ENCODE measurements at regions not wholly inside any gene's neighbourhood (a gene's known extent, or its start where the extent isn't known, plus 50 kb on each side); places are given as distances from the start of the nearest gene placed in this dataset.
"Not testable (repeated sequence)": the region's sequence is repeated elsewhere in the genome, so short reads cannot be mapped to it uniquely, and the experiment has no call there.

DNA sequence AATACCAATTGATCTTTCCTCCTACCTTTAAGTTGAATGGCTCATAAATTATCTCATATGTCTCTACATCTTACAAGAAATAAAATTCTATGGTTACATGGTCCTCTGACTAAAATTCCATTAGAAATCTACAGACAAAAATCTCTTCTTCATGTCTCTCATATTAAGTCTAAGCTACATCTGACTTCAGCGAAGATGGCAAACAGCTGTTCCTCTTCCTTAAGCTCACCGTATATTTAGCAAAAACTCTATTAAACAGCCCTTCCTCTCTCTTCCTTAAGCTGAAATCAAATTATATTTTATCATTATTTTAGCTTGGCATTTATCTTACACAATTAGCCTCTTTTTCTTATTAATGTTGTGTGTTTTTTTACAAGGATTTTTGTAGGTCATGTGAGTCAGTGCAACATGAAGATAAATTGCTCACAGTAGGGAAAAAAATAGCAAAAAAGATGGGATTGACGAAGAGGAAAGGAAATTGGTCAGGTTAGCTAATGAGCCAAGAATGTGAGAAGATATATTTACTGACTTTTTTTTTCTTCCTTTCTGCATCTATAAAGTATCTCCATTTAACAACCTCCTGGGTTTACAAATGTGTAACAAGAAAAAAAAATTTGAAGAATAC is 2412.8 kb downstream of the ARAP2 start:
- DNase-seq (ENCODE audit: low spot score): no peak
- H3K27ac ChIP-seq: no peak overlapping the region
- TF ChIP-seq CTCF (IDR thresholded peaks at IDR 0.05): no peak
- H3K4me3 ChIP-seq: no peak overlapping the region

DNA sequence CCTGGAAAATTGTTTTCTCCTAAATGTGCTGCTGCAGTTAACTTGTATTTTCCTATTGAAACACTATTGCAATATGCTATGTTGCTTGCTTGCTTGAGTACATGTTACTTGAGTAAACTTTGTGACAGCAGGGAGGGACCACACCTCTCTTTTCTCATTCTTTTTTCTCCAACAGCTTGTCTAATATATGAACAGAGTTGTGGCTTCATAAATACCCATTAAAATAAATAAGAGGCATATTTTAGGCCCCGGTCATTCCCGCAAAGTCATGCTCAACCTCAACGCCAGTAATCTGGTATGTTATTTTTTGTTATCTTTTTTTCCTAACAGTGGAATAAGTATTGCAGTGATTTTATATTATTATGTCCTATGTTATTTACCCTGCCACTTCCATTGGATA is 2408.6 kb downstream of the ARAP2 start:
- not testable (repeated sequence) for DNase-seq (ENCODE audit: low spot score); H3K4me3 ChIP-seq; H3K27ac ChIP-seq

DNA sequence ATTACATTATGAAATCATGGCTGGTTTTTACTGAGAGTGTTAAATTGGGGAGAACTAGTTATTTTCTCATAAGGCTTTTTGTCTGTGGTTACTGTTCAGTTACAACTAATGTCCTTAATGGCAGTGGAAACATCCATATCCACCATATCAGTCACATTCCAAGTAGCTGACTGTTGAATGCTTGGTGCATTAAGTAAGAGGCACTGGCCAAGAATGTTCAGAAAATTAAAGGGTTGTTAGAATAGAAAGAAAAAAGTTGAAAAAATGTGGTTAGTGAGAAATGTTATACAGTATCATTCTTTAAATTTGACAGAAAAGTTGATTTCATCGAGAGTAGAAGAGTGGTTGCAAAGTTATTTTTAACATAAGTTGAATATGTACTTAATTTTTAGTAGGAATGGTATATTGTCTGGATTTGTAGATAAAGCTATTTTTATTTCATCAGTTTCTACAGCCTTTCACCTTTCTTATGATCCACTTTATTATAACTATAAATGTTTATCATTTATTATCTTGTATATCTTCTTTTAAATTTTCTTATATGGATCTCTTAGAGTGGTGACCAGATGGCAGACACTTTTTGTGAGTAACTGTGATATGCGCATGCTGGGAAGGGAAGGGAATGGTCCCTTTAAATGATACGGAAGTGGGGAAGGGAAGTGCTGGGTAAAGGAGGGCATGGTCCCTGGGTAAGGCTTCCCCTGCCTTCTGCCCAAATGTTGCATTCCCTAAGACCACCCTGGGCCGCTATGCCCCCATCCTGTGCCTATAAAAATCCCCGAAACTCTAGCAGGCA is 2407.1 kb downstream of the ARAP2 start:
- TF ChIP-seq CTCF (IDR thresholded peaks at IDR 0.05): no peak
- Histone ChIP-seq H3K27ac (no peak overlapping the region), H3K4me3 (no peak overlapping the region)
- DNase-seq (ENCODE audit: low spot score): no peak

GRCh38 chr4:33841120-33841519 is 2403.2 kb downstream of the ARAP2 start:
- no peak for TF ChIP-seq CTCF (IDR thresholded peaks at IDR 0.05)
- Histone ChIP-seq H3K4me3 (no peak overlapping the region), H3K27ac (no peak overlapping the region)
- no peak for DNase-seq (ENCODE audit: low spot score)

GRCh38 chr4:33850371-33850902 is 2393.9 kb downstream of the ARAP2 start:
- DNase-seq (ENCODE audit: low spot score): no peak
- no peak for TF ChIP-seq CTCF (IDR thresholded peaks at IDR 0.05)
- Histone ChIP-seq H3K27ac (no peak overlapping the region), H3K4me3 (no peak overlapping the region)

- not testable (repeated sequence) for H3K4me3 ChIP-seq; DNase-seq (ENCODE audit: low spot score); H3K27ac ChIP-seq
Measured at GRCh38 chr4:33853670-33854069, 2390.6 kb downstream of the ARAP2 start.

- H3K4me3 ChIP-seq: no peak overlapping the region
- no peak overlapping the region for H3K27ac ChIP-seq
- DNase-seq (ENCODE audit: low spot score): no peak
- TF ChIP-seq CTCF (IDR thresholded peaks at IDR 0.05): no peak
Measured at GRCh38 chr4:33864290-33864859, 2379.9 kb downstream of the ARAP2 start.

GRCh38 chr4:33873791-33874190 is 2370.5 kb downstream of the ARAP2 start:
- H3K27ac ChIP-seq: no peak overlapping the region
- DNase-seq (ENCODE audit: low spot score): no peak
- TF ChIP-seq CTCF (IDR thresholded peaks at IDR 0.05): no peak
- no peak overlapping the region for H3K4me3 ChIP-seq
